Retina (tissue), 1 donor: ENCODE measurements at regions not wholly inside any gene's neighbourhood (a gene's known extent, or its start where the extent isn't known, plus 50 kb on each side); places are given as distances from the start of the nearest gene placed in this dataset.
"Not testable (repeated sequence)": the region's sequence is repeated elsewhere in the genome, so short reads cannot be mapped to it uniquely, and the experiment has no call there.

Source experiments
- DNase-seq: peaks from one replicate; pipeline ENCODE4 v3.0.0-alpha.2; 2016

DNA sequence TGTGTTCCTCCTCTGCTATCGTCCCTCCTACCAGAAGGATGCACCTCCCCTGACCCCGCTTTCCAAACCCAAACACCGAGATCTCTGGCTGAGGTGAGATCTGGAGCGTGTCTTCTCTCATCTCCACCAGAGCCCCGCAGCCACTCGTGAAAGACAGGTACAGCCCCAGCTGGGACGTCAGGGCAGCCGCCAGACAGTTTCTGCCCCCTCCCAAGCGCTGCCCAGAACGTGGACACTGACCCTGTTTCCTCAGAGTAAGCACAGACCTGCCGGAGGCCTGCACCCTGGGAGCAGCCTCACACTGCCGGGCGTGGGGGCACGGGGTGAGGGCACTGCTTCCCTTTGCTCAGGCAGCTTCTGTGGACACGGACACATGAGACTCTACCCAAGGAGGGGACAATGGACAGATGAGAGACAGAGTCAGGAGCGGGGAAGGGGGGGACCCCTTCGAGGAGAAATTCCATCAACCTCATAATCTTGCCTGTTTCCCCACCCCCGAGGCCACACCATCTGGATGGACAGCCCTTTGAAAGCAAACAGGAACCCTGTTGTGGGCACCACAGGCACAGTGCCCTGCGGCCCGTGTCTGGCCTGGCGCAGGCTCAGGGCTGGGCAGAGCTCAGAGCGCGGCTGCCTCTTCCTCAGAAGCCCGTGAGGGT is 210.6 kb downstream of the DLL1 start:
- peak; percentile 33 for DNase-seq

DNA sequence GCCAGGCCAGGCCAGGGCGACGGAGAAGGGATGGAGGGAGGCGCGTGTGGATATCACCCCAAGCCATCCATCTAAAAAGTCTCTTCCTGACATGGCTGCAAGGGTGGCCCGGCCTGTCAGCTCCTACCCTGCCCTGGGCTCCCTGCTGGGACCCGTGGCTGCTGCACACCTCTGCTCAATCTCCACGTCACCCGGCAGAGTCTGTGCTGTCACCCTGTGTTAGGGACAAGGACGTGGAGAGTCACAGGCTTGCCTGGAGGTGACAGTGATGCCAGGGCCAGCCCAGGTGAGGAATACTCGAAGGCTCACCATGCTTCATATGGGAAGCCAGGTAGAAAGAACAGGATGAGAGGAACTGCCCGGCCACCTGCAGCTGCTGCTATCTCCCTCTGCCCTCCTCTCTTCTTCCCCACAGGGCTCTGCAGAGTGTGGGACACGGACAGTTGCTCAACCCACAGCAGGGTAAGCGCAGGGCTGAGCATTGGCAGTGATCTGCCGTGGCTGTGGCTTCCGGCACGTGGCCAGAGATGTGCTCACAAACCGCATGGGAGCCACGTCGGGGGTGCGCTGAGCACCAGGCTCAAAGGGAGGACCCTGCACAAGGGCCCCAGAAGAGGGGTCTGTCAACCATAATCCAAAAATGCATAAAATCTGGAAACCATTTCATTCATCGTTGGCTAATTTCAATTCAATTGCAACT is 214.3 kb downstream of the DLL1 start:
- DNase-seq = no peak

DNA sequence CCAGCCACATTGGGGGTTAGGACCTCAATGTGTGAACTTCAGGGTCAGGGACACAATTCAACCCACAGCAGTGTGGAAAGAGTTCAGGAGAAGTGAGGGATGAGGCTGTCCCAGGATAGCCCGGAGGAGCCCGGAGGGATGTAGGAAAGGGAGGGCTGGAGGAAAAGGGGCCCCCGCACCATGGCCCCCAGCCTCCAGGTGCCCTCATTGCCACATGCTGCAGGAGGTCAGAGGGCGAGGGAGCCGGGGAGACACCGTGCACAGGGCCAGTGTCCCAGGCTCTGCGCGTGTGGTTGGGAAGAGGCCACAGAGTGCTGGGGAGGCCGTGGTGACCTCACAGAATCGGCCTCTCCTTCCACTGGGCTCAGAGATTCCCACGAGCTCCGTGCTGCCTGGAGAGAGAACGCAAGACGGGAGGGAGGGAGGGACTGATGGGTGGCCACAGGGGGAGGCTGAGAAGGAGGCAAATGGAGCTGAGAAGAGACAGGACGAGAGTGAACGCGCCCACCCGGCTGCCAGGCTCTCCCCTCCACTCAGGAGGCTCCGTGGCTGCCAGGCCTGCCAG is 215.1 kb downstream of the DLL1 start:
- peak; percentile 8 for DNase-seq

DNA sequence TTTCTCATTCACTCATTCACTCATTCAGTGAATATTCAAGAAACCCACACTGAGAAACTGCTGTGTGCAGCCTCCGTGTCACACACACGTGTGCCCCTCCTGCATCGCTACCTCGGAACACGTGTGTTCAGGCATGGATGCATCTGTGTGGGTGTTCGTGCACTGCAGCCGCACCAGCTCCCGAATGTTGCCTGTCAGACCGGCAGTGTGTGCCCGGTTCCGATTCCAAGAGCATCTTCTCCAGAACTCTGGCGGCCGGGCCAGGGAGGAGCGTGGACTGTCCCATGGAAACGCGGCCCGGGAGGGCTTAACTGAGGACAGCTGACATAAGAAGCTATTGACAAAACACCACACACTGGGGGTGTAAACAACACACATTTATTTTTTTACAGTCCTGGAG is 216.0 kb downstream of the DLL1 start:
- no peak for DNase-seq

DNA sequence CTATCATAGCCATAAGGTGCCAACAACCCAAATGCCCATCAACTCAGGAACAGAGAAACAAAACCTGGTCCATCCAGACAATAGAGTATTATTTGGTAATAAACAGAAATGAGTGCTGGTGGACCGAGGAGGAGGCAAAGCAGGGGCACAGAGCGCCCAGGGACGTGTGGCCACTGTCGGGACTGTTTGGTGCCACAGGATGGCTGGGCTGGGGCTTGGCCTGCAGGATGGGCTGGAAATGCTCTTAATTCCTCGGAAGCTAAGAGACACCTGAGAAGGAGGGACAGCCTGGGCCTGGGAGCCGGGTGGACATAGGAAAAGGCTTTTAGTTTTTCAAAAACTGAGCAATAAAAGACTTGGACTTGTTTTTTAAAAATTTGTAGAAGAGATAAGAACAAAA is 216.4 kb downstream of the DLL1 start:
- DNase-seq = no peak

DNA sequence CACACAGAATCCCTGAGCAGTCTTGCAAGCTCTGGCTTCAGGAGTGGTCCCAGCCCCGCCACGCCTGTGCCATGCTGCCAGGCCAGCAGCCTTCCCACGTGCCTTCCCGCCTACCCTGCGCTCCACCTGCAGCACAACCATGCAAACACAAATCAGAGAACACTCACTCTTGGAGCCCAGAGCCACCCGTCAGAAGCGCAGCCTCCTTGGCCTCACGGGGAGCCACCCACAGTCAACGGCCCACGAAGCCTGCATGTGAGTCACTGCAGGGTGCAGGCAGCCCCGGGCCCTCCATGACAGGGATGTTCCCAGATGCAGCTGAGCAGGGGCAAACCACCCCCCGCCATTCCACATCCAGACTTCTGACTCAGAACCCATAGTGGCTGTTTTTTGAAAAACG is 217.0 kb downstream of the DLL1 start:
- no peak for DNase-seq

DNA sequence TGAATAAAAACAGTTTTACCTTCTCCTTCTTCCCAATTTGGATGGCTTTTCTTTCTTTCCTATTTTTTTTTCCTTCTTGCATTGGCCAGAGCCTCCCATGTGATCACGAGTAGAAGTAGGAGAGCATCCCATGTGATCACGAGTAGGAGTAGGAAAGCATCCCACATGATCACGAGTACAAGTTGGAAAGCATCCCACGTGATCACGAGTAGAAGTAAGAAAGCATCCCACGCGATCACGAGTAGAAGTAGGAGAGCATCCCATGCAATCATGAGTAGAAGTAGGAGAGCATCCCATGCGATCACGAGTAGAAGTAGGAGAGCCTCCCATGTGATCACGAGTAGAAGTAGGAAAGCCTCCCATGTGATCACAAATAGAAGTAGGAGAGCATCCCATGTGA is 218.6 kb downstream of the DLL1 start:
- DNase-seq = no peak

DNA sequence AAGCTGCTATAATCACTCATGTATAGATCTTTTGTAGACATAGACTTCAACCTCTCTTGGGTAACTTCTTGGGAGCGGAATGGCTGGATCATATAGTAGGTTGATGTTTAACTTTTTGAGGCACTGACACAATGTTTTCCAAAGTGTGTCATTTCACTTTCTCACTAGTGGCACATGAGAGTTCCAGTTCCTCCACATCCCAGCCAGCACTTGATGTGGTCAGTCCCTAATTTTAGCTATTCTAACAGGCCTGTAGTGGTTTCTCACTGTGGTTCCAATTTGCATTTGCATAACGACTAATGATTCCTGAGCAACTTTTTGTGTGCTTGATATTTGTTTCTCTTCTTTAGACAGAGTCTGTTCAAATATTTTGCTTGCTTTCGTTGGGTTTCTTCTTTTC is 221.3 kb downstream of the DLL1 start:
- no peak for DNase-seq

DNA sequence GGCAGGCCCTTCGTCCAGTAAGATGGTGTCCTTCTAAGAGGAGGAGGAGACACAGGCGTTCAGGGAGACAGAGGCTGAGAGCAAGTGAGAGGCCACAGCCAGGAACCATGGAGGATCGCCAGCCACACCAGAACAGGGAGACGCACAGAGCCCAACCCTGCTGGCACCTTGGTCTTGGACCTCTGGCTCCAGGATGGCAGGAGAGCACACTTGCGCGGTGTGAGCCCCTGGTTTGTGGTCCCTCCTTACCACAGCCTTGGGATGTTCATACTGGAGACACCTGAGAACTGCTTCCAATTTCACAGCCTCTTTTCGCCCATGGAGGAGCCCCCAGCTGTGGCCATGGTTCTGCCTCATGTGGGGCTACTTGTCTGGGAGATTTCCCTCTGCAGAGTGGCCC is 222.4 kb downstream of the DLL1 start:
- DNase-seq = no peak

DNA sequence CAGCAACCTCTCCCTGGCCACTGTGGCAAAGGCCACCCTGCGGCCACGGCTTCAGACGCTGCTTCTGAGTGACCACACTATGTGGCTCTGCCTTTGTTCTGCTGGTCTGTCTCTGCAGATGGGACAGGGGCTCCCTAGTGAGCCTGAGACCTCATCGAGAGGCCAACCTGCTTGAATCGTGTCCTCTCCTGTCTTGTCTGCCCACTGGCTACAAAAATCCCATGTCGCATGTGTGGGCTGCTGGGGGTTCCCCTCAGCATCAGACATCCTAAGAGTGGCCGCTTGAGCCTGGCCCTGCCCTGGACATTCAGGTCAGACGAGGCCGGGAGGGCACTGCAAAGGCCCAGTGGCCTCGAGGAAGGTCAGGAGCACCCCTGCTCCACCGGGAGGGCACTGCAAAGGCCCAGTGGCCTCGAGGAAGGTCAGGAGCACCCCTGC is 222.9 kb downstream of the DLL1 start:
- DNase-seq = no peak

DNA sequence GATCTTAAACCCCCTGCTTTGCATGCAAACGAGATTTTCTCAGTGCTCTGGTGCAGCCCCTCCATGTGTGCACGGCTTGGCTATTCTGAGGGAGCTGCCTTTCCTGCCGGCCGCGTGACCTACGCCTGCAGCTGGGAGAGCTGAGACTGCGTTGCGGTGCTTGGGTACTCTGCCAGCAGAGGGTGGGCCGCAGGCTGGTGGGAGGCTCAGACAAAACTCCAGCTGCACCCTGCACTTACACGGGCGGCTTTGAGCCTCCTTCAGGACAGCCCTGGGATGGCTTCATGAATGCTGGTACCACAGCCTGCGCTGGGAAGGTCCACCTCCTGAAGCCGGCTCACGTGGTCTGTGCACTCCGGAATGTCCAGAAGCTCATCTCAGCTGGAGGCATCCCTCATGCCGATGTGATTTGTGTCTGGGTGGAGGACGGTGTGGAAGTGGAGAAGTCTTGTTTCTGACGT is 223.7 kb downstream of the DLL1 start:
- DNase-seq = peak; percentile 76

DNA sequence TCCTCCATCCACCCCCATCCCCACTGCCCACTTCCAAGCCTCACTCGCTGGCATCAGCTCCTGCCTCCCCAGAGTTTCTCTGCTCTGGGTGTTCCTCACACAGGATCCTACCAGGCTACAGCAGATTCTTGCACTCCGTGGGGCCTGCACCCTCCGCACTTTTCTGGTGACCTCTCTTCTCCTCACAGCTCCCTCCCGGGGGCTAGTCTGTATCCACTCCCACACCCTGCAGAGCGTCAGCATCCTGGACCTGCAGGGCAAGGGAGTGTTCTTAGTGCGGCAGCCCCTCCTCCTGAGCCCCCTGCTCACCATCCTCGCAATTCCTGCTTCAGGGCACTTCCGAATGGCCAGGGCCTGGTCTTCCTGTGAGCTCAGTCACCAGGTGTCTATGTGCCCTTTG is 224.2 kb downstream of the DLL1 start:
- no peak for DNase-seq

DNA sequence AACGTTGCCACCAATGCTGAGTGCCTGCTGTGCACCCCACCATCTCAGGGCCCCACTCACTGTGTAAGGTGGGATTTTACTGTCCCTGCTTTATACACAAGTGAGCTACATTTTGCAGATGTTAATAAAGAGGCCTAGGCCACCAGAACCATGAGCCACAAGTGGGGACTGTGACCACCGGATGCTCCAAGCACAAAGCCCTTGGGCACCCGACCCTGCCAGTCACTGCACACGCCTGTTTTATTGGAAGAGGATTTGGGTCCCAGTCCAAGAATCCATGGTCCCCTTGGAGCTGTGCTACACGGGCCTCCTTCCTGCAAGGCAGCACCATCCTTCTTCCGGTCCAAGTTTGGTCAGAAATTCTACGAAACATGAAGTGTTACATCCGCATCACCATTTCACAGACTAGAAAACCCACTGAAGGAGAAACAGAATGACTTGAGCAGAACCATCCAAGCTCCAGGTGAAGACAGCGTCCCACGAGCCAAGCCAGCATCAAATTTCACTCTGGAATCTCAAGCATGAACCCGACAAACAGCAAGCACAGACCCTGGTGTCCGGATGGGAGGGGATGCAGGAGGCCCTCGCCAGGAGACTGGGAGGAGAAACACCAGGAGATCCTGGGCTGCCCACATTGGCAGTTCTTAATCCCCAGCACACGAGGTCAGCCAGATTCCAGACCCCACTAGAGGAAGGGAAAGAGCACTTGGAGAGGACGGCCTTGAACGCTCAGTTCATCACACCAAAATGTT is 226.9 kb downstream of the DLL1 start:
- no peak for DNase-seq

DNA sequence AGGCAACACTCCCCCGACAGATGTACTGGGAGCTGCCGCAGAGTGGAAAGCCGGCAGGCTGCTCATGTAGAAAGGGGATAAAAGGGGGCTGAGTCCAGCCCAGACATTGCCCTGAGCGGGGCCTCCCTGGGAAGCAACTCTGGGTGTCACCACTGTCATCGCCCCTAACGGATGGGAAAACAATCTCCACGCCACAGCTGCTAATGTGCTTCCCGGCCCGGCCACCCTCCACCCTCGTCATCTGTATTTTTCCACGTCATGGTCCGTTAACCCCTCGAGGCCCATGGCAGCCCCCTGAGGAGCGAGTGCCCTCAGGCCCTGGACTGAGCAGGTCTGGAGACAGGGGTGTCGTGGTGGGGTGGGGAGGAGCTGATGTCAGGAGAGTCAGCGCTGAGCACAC is 227.4 kb downstream of the DLL1 start:
- no peak for DNase-seq

DNA sequence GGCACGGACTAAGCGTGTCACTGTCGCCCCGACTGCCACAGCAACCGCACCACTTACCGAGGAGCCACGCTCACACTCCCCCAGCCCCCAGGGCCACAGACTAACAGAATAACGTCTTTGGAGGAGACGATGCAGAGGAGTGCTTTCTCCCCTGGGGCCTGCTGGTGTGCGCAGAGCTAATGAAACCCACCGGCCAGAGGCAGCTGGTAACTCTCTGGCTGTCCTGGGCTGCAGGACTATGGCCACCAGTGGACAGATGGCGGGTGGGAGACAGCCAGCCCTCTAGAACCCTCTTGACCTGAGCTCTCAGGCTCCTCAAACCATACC is 228.0 kb downstream of the DLL1 start:
- DNase-seq = no peak

DNA sequence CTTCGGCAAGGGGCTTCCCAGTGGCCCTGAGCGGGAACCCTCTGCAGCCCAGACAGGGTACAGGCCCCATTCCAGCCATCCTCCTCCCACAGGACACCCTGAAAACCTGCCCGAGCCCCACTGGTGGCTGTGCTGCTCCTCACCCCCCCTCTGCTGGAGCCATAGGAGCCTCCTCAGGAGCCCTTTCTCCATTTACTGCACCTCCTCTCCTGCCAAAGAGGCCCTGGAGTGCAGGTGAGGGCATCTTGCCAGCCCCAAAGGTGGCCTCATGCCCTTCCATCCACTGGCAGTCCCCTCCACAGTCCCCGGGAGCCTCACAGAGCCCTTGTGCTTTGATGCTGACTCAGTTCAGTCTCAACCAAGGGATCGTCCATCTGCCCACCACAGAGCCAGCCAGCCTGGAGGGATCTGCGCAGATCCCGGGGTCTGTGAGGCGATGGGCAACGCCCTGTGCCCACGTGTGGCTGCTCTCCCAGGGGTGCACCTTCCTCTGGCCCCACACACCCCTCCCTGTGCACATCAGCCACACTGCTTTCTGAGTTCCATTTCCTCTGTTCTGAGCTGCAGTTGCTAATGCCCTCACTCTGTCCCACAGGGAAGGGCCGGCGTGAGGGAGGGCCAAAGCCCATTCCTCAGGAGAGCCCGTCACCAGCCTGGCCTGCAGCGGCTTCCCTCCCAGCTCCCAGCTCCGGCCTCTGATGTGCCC is 228.5 kb downstream of the DLL1 start:
- no peak for DNase-seq

DNA sequence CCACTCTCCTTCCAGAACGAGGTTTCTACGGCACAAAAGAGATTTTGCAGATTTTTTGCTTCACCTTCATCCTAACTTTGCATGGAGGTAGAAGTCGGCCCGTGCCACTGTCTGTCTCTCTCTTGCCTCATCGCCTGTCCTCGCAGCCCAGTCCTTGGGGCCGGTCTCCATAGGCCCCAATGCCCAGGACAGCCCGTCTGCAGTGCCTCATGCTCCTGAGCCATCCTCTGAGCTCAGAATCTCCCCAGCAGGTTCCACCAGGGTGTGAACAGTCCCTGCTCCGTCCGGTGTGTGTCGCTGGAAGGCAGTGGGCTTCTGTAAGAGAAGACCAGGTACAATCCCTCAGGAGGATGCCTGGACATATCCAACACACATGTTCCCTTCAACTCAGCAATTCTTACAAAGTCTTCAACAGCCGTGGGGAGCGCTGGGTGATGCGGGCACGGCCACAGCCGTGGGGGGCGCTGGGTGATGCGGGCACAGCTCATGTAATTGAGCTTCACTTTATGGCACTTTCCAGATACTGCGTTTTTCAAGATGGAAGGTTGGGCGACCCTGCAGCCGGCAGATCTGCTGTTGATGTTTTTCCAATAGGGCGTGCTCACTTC is 231.9 kb downstream of the DLL1 start:
- DNase-seq = no peak

DNA sequence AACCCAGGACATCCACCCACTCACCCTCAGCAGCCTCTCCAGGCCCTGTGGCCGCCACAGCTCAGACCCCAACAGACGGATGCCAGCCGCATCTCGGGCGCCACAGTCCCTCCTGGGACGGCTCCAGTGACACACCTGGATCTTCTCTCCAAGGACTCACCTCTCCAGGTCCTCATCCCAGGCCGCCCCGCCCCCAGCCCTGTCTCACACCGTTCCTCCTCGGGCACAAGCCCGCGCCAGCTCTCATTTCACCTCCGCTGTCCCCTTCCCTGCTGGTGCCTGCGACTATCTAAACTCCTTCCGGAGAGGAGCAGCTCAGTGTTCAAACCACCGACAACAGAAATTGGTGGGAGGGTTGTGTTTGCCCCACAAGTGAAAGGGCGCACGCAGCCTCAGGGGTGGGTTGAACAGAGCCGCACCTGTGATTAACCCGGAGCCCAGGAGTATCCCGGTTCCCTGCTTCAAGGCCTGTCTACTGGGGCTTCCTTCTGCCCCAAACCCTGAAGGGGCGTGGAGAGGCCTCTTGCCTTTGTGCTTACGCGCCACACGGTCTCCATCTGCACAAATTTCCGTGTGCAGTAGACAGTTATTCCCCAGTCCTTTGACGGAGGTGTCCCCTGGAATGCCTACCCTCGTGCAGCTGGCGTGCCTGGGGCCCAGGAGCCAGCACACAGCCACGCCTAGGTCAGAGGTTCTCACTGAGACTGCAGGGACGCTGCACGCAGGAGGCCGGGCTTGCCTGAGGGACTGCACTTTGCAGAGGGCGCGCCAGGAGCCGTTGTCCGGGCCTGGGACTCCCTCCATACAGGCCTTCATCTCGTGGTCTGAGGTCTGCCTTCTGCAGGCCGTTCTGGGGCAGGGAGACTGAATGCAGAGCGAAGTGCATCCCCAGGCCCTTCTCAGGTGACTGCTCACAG is 232.7 kb downstream of the DLL1 start:
- DNase-seq = no peak

DNA sequence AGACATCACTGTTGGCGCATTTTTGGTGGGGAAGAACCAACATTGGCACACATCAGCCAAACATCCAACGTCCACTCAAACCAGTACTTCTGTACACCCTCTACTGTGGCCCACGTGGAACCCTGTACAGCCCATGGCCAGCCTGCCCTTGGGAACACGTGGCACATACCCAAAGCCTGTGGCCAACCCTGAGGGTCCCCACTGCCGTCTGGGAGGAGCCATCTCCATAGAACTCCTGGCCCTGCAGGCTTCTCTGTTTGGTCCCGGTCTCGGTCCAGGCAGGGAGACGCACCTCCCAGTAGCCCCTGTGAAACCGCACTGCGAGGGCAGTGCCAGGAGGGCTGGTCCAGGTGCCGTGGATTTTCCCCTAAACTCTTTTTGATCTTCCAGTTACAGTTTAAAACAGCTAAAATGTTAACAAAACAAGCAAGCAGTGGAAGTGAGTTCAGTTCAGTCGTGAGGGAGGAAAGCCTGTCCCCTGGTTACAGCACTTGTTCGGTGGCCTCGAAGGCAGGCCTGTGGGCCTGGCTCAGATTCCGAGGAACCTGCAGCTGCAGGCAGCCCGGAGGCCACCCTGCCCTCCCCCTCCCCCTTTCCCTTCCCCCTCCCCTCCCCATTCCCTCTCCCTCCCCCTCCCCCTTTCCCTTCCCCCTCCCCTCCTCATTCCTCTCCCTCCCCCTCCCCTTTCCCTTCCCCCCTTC is 233.7 kb downstream of the DLL1 start:
- DNase-seq = no peak

DNA sequence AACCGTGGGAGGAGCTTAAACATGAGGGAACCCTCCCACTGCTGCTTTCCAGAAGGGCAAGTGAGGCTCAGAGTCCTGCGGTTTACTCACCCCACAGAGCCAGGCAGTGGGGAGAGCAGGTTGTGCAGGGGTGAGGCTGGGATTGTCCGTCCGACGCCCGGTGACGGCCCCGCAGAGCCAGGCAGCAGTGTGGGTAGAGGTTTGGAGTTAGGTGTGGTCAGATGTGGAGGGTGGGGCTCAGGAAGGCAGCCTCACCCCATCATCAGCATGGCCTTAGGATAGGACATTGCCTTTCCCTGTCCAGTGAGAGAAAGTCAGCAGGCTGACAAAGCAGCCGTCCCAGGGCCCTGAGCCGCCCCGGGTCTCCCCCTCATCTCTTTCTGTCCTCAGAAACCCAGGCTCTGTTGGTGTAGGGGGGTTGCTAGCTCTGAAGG is 234.6 kb downstream of the DLL1 start:
- no peak for DNase-seq

DNA sequence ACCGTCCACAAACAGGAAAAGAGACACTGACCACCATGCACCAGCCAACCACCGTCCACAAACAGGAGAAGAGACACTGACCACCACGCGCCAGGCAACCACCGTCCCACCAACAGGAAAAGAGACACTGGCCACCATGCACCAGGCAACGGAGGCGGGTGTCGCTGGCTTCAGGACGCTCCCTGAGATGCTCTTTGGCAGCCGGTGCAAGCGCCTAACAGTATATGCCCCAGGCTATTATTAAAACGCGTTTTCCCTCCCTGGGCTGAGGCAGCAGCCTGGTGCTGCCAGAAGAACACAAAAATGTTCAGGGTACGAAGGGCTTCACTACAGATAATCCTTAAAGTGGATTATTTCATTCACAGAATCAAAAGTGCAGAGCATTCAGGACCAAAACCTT is 235.1 kb downstream of the DLL1 start:
- not testable (repeated sequence) for DNase-seq
